K562 (cell line): ENCODE measurements at regions not wholly inside any gene's neighbourhood (a gene's known extent, or its start where the extent isn't known, plus 50 kb on each side); places are given as distances from the start of the nearest gene placed in this dataset.
A peak's percentile ranks its signal among the peaks of the same experiment; 100 is the strongest.

Experiments used
- ARID1B ChIP-seq: fragments of 450-650 bp; IDR thresholded peaks from 2 replicates; pipeline ENCODE4 v1.6.1; 2016; ENCODE audit warnings: antibody characterized with exemption, mild to moderate bottlenecking, inconsistent platforms
- CBX5 ChIP-seq: IDR thresholded peaks from 2 replicates; pipeline ENCODE4 v1.6.1; 2014; ENCODE audit warnings: low read depth, borderline replicate concordance
- DNMT1 ChIP-seq: fragments of 450-650 bp; IDR thresholded peaks from 2 replicates; pipeline ENCODE4 v1.6.1; 2016; ENCODE audit warnings: antibody characterized with exemption, mild to moderate bottlenecking
- ETV5 ChIP-seq: sonication (generic); formaldehyde crosslinking; IDR thresholded peaks from 2 replicates; pipeline ENCODE4 v1.4.0; 2020; ENCODE audit warnings: low read depth, mild to moderate bottlenecking, missing genetic modification reagents
- EWSR1 ChIP-seq: fragments of 450-650 bp; IDR thresholded peaks from 2 replicates; pipeline ENCODE4 v1.6.1; 2018; ENCODE audit warnings: borderline replicate concordance, mild to moderate bottlenecking, low read depth, moderate library complexity; ENCODE audit not compliant: partially characterized antibody
- HNRNPUL1 ChIP-seq: fragments of 200-400 bp; formaldehyde crosslinking; IDR thresholded peaks from 2 replicates; pipeline ENCODE4 v1.6.1; 2017; ENCODE audit warnings: low read length
- MYBL2 ChIP-seq, 2 experiments: fragments of 450-650 bp in 1 of 2; sonication (generic) in 1 of 2; formaldehyde crosslinking in 1 of 2; IDR thresholded peaks; 2 replicates each; pipeline versions ENCODE4 v1.6.1 to v1.8.1; 2017 to 2022; ENCODE audit warnings: borderline replicate concordance in 1 of 2, inconsistent platforms in 1 of 2, low read depth in 1 of 2, mild to moderate bottlenecking in 1 of 2, missing genetic modification reagents in 1 of 2, moderate library complexity in 1 of 2
- PHF20 ChIP-seq: fragments of 450-650 bp; IDR thresholded peaks from 2 replicates; pipeline ENCODE4 v1.6.1; 2018; ENCODE audit not compliant: partially characterized antibody
- RFX1 ChIP-seq: fragments of 450-650 bp; IDR thresholded peaks from 2 replicates; pipeline ENCODE4 v1.6.1; 2016; ENCODE audit warnings: mild to moderate bottlenecking, moderate library complexity
- SIRT6 ChIP-seq: IDR thresholded peaks from one replicate; pipeline ENCODE4 v1.6.1; 2012; ENCODE audit warnings: low read depth, mild to moderate bottlenecking, control low read depth, inconsistent platforms, low read length, moderate library complexity
- SUPT5H ChIP-seq: fragments of 450-650 bp; IDR thresholded peaks from 2 replicates; pipeline ENCODE4 v1.6.1; 2016
- TCFL5 ChIP-seq: fragments of 250-450 bp; sonication (Bioruptor Pico); conservative IDR thresholded peaks from 2 replicates; pipeline ENCODE4 v1.6.1; 2021; ENCODE audit warnings: mild to moderate bottlenecking, moderate library complexity, matching md5 sums
- TEAD4 ChIP-seq, 2 experiments: sonication (generic) in 1 of 2; formaldehyde crosslinking in 1 of 2; IDR thresholded peaks; 2 replicates each; pipeline versions ENCODE4 v1.6.1 to v1.8.0; 2012 to 2022; ENCODE audit warnings: borderline replicate concordance in 1 of 2, inconsistent platforms in 1 of 2, low read length in 1 of 2, mild to moderate bottlenecking in 1 of 2, missing genetic modification reagents in 1 of 2
- TFAP4 ChIP-seq: sonication (generic); formaldehyde crosslinking; IDR thresholded peaks from 2 replicates; pipeline ENCODE4 v1.8.0; 2022; ENCODE audit warnings: missing genetic modification reagents, mild to moderate bottlenecking, moderate library complexity, borderline replicate concordance
- ZNF146 ChIP-seq: IDR thresholded peaks from one replicate; pipeline ENCODE4 v1.6.1; 2018; ENCODE audit warnings: missing compliant biosample characterization; ENCODE audit not compliant: unreplicated experiment
- ZNF507 ChIP-seq: conservative IDR thresholded peaks from 2 replicates; pipeline ENCODE4 v1.6.1; 2017; ENCODE audit warnings: missing genetic modification characterization, missing compliant biosample characterization
- ZNF586 ChIP-seq: fragments of 450-650 bp; formaldehyde crosslinking; conservative IDR thresholded peaks from 2 replicates; pipeline ENCODE4 v1.4.0; 2020; ENCODE audit warnings: mild to moderate bottlenecking, moderate library complexity
- ZNF75A ChIP-seq: fragments of 450-650 bp; formaldehyde crosslinking; IDR thresholded peaks from 2 replicates; pipeline ENCODE4 v1.4.0; 2020; ENCODE audit warnings: mild to moderate bottlenecking

DNA sequence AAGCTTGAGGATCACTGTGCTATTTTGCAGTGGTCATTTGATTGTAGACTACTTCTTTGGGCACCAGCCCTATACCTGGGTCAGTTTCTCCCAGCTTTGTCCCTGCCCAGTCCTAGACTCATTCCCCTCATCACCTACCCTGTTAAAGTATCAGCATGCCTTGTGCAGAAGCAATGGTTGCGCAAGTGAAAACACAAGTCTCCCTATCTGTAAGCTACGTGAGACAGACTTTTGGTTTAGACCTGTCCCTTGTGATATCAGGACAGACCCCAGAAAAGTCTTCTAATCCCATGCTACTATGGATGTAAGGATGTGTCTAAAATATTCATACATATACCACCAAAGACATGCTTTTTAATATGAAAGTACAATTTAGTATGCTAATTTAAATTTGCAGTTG, 88.8 kb upstream of the ATP2B1 start (continued):
- TF ChIP-seq TFAP4 (CRISPR knock-in tag) = no peak
- no peak for TF ChIP-seq SIRT6
- peak; percentile 58 for TF ChIP-seq TEAD4 (IDR thresholded peaks at IDR 0.05; ENCODE audit: low read length)
- no peak for TF ChIP-seq TEAD4 (CRISPR knock-in tag; IDR thresholded peaks at IDR 0.05; ENCODE audit: borderline replicate concordance)
- TF ChIP-seq ARID1B = no peak; the same call in 1 of the 2 replicates
- TF ChIP-seq ETV5 = no peak
- no peak for TF ChIP-seq MYBL2 (IDR thresholded peaks at IDR 0.05; ENCODE audit: low read depth)
- no peak for TF ChIP-seq MYBL2 (CRISPR knock-in tag; IDR thresholded peaks at IDR 0.05; ENCODE audit: borderline replicate concordance)
- no peak for TF ChIP-seq HNRNPUL1
- TF ChIP-seq TCFL5 = no peak
- TF ChIP-seq PHF20 = no peak
- TF ChIP-seq CBX5 = no peak
- no peak for TF ChIP-seq DNMT1
- TF ChIP-seq ZNF507 (tag) = no peak
- no peak for TF ChIP-seq EWSR1
- no peak for TF ChIP-seq ZNF75A (CRISPR knock-in tag)
- TF ChIP-seq ZNF586 (CRISPR knock-in tag) = no peak
- TF ChIP-seq SUPT5H = no peak
- no peak for TF ChIP-seq RFX1
- no peak for TF ChIP-seq ZNF146 (CRISPR knock-in tag)
